IMR-90 (cell line): ENCODE measurements at regions not wholly inside any gene's neighbourhood (a gene's known extent, or its start where the extent isn't known, plus 50 kb on each side); places are given as distances from the start of the nearest gene placed in this dataset.

Experiments
- ATAC-seq: fragments of 200-7000 bp; cut with Tn5 transposase; 2 replicates; pipeline ENCODE4 v1.9.1; 2020; ENCODE audit warnings: low read depth, mild to moderate bottlenecking, moderate library complexity
- BruUV-seq: library from RNA; stranded (reverse); fragments of 400-500 nt; replicated peaks from 2 replicates; lab custom pipeline; 2021; lab: Mats Ljungman, UMichigan
- CTCF ChIA-PET: fragments of 300-600 bp; formaldehyde crosslinking; extraction: SDS; loops from one replicate; lab custom pipeline; 2021; ENCODE audit warnings: antibody characterized with exemption; lab: Yijun Ruan, JAX
- POLR2A ChIA-PET: fragments of 300-600 bp; sonication (Branson Sonifier 250); formaldehyde crosslinking; loops from one replicate; lab custom pipeline; 2022; ENCODE audit warnings: antibody characterized with exemption; ENCODE audit not compliant: unreplicated experiment; lab: Charles Lee
- DNase-seq: peaks from one replicate; pipeline ENCODE4 v3.0.0; 2013
- H2AFZ ChIP-seq: replicated peaks from 2 replicates; pipeline ENCODE3; 2013; ENCODE audit warnings: low read length, mild to moderate bottlenecking; ENCODE audit not compliant: poor library complexity
- H2AK5ac ChIP-seq: 2 replicates; pipeline ENCODE4 v1.6.1; 2013; ENCODE audit warnings: low read depth, low read length, inconsistent platforms
- H2AK9ac ChIP-seq: replicated peaks from 2 replicates; pipeline ENCODE3; 2013; ENCODE audit warnings: mild to moderate bottlenecking, low read depth, low read length, moderate library complexity; ENCODE audit not compliant: poor library complexity
- H2BK120ac ChIP-seq: 2 replicates; pipeline ENCODE4 v1.6.1; 2013; ENCODE audit warnings: low read depth, low read length, inconsistent platforms
- H2BK15ac ChIP-seq: 3 replicates; pipeline ENCODE4 v1.6.1; 2013; ENCODE audit warnings: low read depth, low read length, inconsistent platforms
- H2BK20ac ChIP-seq: 2 replicates; pipeline ENCODE4 v1.6.1; 2013; ENCODE audit warnings: low read depth, mild to moderate bottlenecking, inconsistent platforms, low read length, moderate library complexity
- H2BK5ac ChIP-seq: 2 replicates; pipeline ENCODE4 v1.6.1; 2013; ENCODE audit warnings: mild to moderate bottlenecking, low read depth, low read length, inconsistent platforms; ENCODE audit not compliant: poor library complexity, severe bottlenecking
- H3K14ac ChIP-seq: replicated peaks from 2 replicates; pipeline ENCODE4 v1.6.1; 2013; ENCODE audit warnings: low read depth, low read length, inconsistent platforms
- H3K18ac ChIP-seq: 2 replicates; pipeline ENCODE4 v1.6.1; 2013; ENCODE audit warnings: low read depth, low read length, control low read depth
- H3K23ac ChIP-seq: 2 replicates; pipeline ENCODE4 v1.6.1; 2013; ENCODE audit warnings: low read depth, low read length, inconsistent platforms
- H3K27ac ChIP-seq: 2 replicates; pipeline ENCODE4 v1.5.1; 2013; ENCODE audit warnings: mild to moderate bottlenecking, control low read depth, low read length; ENCODE audit not compliant: insufficient read depth
- H3K27me3 ChIP-seq: 2 replicates; pipeline ENCODE4 v1.6.1; 2013; ENCODE audit warnings: low read length; ENCODE audit not compliant: control insufficient read depth, insufficient read depth
- H3K36me3 ChIP-seq: 2 replicates; pipeline ENCODE4 v1.6.1; 2013; ENCODE audit warnings: low read length, mixed read lengths; ENCODE audit not compliant: control insufficient read depth, insufficient read depth
- H3K4ac ChIP-seq: 2 replicates; pipeline ENCODE4 v1.6.1; 2013; ENCODE audit warnings: low read depth, low read length, inconsistent platforms
- H3K4me1 ChIP-seq: 2 replicates; pipeline ENCODE4 v1.6.1; 2013; ENCODE audit warnings: low read length, mixed read lengths; ENCODE audit not compliant: control insufficient read depth, insufficient read depth
- H3K4me2 ChIP-seq: 2 replicates; pipeline ENCODE4 v1.6.1; 2013; ENCODE audit warnings: low read depth, mild to moderate bottlenecking, control low read depth, low read length, moderate library complexity
- H3K4me3 ChIP-seq: 2 replicates; pipeline ENCODE4 v1.5.1; 2013; ENCODE audit warnings: low read depth, mild to moderate bottlenecking, control low read depth, low read length, moderate library complexity; ENCODE audit not compliant: insufficient read depth
- H3K56ac ChIP-seq: 2 replicates; pipeline ENCODE4 v1.6.1; 2013; ENCODE audit warnings: low read length, inconsistent platforms; ENCODE audit not compliant: insufficient read depth; ENCODE audit errors: extremely low read depth
- H3K79me1 ChIP-seq, 2 experiments: 2 replicates each; pipeline ENCODE4 v1.6.1; 2013; ENCODE audit warnings: low read length in 2 of 2, inconsistent platforms in 1 of 2, low read depth in 1 of 2
- H3K9ac ChIP-seq: 2 replicates; pipeline ENCODE4 v1.6.1; 2013; ENCODE audit warnings: low read depth, low read length, control low read depth
- H3K9me1 ChIP-seq: 2 replicates; pipeline ENCODE4 v1.6.1; 2013; ENCODE audit warnings: low read length, inconsistent platforms; ENCODE audit not compliant: insufficient read depth
- H3K9me3 ChIP-seq: 2 replicates; pipeline ENCODE4 v1.6.1; 2013; ENCODE audit warnings: low read length; ENCODE audit not compliant: control insufficient read depth, insufficient read depth
- H4K20me1 ChIP-seq: 2 replicates; pipeline ENCODE4 v1.6.1; 2013; ENCODE audit warnings: low read length, inconsistent platforms; ENCODE audit not compliant: insufficient read depth
- H4K5ac ChIP-seq: 2 replicates; pipeline ENCODE4 v1.6.1; 2013; ENCODE audit warnings: mild to moderate bottlenecking, low read depth, low read length, control low read depth
- H4K8ac ChIP-seq, 2 experiments: 2 replicates each; pipeline ENCODE4 v1.6.1; 2013; ENCODE audit warnings: low read depth in 2 of 2, low read length in 2 of 2, control low read depth in 1 of 2, inconsistent platforms in 1 of 2
- H4K91ac ChIP-seq: 2 replicates; pipeline ENCODE4 v1.6.1; 2013; ENCODE audit warnings: low read depth, low read length, inconsistent platforms; ENCODE audit not compliant: insufficient read depth
- FOS ChIP-seq: fragments of 150-350 bp; IDR thresholded peaks from 2 replicates; pipeline ENCODE4 v1.6.1; 2016; ENCODE audit warnings: low read depth, low read length
- MAZ ChIP-seq: IDR thresholded peaks from 2 replicates; pipeline ENCODE4 v1.6.1; 2012; ENCODE audit warnings: low read depth, mild to moderate bottlenecking, low read length, improper control_type of control experiment, moderate library complexity, borderline replicate concordance
- NFE2L2 ChIP-seq: fragments of 150-350 bp; IDR thresholded peaks from 2 replicates; pipeline ENCODE4 v1.6.1; 2016; ENCODE audit warnings: low read depth, mild to moderate bottlenecking, low read length
- POLR2A ChIP-seq: IDR thresholded peaks from 2 replicates; pipeline ENCODE4 v1.6.1; 2012; ENCODE audit warnings: mild to moderate bottlenecking, low read depth, low read length
- RCOR1 ChIP-seq: IDR thresholded peaks from 2 replicates; pipeline ENCODE4 v1.6.1; 2012; ENCODE audit warnings: mild to moderate bottlenecking, low read length, improper control_type of control experiment; ENCODE audit not compliant: insufficient replicate concordance
- SMC3 ChIP-seq: fragments of 150-350 bp; IDR thresholded peaks from 2 replicates; pipeline ENCODE4 v1.6.1; 2016; ENCODE audit warnings: low read depth, mild to moderate bottlenecking, antibody characterized with exemption, low read length, moderate library complexity
- WGBS, 2 experiments: methylation state at CpG; one replicate each; pipeline versions ENCODE4 v1.1.5 to v1.1.7; 2013; ENCODE audit warnings: missing lambda C conversion rate in 2 of 2; ENCODE audit not compliant: insufficient read length in 1 of 2; ENCODE audit errors: extremely low coverage in 2 of 2; 5-methylcytosine and 5-hydroxymethylcytosine counted together
- dilution Hi-C: fragments of 300-500 bp; cut with HindIII; formaldehyde crosslinking; loops from one replicate; pipeline ENCODE4 v1.14.3; 2018; ENCODE audit warnings: low sequenced_read_pairs; ENCODE audit not compliant: unreplicated experiment
- in situ Hi-C: fragments of 300-500 bp; cut with MboI; formaldehyde crosslinking; loops from 3 replicates; pipeline ENCODE4 v1.14.3; 2019; ENCODE audit warnings: low sequenced_read_pairs, inconsistent platforms, mixed read lengths
- intact Hi-C: fragments of 100-400 bp; cut with micrococcal nuclease; formaldehyde crosslinking; loops from 2 replicates; pipeline ENCODE4 v1.10.0; 2022
- TF ChIP-seq, protein P1 (sequence below): conservative IDR thresholded peaks from 2 replicates; pipeline ENCODE4 v1.5.1; 2012; ENCODE audit warnings: mild to moderate bottlenecking, low read depth, low read length, improper control_type of control experiment
- TF ChIP-seq, protein P2 (sequence below): fragments of 150-350 bp; IDR thresholded peaks from 2 replicates; pipeline ENCODE4 v1.6.1; 2017; ENCODE audit warnings: mild to moderate bottlenecking, antibody characterized with exemption, low read length, low read depth
- TF ChIP-seq, protein P3 (sequence below): fragments of 150-350 bp; IDR thresholded peaks from 2 replicates; pipeline ENCODE4 v1.6.1; 2016; ENCODE audit warnings: low read depth, mild to moderate bottlenecking, low read length, moderate library complexity, borderline replicate concordance

DNA sequence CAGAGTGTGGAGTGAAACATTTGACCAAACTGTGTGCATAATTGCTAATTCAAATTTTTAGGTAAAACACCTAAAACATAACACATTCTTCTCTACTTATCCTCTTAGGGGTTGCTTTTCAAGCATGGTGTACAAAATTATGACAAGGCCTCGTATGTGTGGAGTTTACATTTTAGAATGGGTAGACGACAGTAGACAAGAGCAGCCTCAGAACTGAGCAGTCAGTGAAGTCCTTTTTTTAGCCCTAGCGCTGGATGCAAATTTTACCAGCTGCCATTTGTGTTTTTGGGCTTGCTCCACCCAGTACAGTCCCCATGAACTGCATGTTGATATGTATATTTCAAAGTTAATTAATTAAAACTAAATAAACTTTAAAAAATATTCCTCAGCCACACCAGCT lies 64.7 kb upstream of the TOP3B start:
- H3K27ac ChIP-seq = no peak overlapping the region
- H3K56ac ChIP-seq = no peak overlapping the region
- H3K9ac ChIP-seq = no peak overlapping the region
- in situ Hi-C loops = no loop called here
- no peak overlapping the region for H4K5ac ChIP-seq
- no peak overlapping the region for H3K23ac ChIP-seq
- H3K9me3 ChIP-seq = no peaks in the 10 kb centered on the region
- H3K4me1 ChIP-seq = peaks cover 3% of the 10 kb centered on the region; the same call in 1 of the 2 replicates
- TF ChIP-seq, protein P1, sequence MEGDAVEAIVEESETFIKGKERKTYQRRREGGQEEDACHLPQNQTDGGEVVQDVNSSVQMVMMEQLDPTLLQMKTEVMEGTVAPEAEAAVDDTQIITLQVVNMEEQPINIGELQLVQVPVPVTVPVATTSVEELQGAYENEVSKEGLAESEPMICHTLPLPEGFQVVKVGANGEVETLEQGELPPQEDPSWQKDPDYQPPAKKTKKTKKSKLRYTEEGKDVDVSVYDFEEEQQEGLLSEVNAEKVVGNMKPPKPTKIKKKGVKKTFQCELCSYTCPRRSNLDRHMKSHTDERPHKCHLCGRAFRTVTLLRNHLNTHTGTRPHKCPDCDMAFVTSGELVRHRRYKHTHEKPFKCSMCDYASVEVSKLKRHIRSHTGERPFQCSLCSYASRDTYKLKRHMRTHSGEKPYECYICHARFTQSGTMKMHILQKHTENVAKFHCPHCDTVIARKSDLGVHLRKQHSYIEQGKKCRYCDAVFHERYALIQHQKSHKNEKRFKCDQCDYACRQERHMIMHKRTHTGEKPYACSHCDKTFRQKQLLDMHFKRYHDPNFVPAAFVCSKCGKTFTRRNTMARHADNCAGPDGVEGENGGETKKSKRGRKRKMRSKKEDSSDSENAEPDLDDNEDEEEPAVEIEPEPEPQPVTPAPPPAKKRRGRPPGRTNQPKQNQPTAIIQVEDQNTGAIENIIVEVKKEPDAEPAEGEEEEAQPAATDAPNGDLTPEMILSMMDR = no peak
- TF ChIP-seq, protein P2, sequence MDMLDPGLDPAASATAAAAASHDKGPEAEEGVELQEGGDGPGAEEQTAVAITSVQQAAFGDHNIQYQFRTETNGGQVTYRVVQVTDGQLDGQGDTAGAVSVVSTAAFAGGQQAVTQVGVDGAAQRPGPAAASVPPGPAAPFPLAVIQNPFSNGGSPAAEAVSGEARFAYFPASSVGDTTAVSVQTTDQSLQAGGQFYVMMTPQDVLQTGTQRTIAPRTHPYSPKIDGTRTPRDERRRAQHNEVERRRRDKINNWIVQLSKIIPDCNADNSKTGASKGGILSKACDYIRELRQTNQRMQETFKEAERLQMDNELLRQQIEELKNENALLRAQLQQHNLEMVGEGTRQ = no peak
- TF ChIP-seq MAZ = no peak
- no peak for TF ChIP-seq SMC3
- TF ChIP-seq RCOR1 = no peak
- no peak for TF ChIP-seq FOS
- TF ChIP-seq, protein P3, sequence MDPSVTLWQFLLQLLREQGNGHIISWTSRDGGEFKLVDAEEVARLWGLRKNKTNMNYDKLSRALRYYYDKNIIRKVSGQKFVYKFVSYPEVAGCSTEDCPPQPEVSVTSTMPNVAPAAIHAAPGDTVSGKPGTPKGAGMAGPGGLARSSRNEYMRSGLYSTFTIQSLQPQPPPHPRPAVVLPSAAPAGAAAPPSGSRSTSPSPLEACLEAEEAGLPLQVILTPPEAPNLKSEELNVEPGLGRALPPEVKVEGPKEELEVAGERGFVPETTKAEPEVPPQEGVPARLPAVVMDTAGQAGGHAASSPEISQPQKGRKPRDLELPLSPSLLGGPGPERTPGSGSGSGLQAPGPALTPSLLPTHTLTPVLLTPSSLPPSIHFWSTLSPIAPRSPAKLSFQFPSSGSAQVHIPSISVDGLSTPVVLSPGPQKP = no peak
- no peak for TF ChIP-seq POLR2A
- TF ChIP-seq NFE2L2 = no peak
- H4K91ac ChIP-seq = no peak overlapping the region
- no peaks in the 10 kb centered on the region for H3K36me3 ChIP-seq
- no peaks in the 10 kb centered on the region for H3K9me1 ChIP-seq
- no peak overlapping the region for H2AFZ ChIP-seq
- H3K27me3 ChIP-seq = peaks cover 21% of the 10 kb centered on the region
- H2BK15ac ChIP-seq = no peak overlapping the region
- ATAC-seq (no peak), DNase-seq (no peak)
- no peak overlapping the region for H2BK20ac ChIP-seq
- no peak overlapping the region for H3K4ac ChIP-seq
- dilution Hi-C loops = no loop called here
- no peak overlapping the region for H3K18ac ChIP-seq
- no peaks in the 10 kb centered on the region for H3K79me1 ChIP-seq
- H4K8ac ChIP-seq = no peak overlapping the region
- no peak overlapping the region for H2AK5ac ChIP-seq
- no peak overlapping the region for H3K4me2 ChIP-seq
- intact Hi-C loops = loop anchor here (2.0 kb wide), 1 partner anchor 34 kb away; no protein-coding TSS in a partner anchor
- H2BK5ac ChIP-seq = no peak overlapping the region
- WGBS, 2 experiments = no CpG with 5 or more reads among the region's 3 CpGs
- no peak overlapping the region for H2BK120ac ChIP-seq
- H4K20me1 ChIP-seq = no peaks in the 10 kb centered on the region
- ChIA-PET CTCF (no interaction called here), POLR2A (no interaction called here)
- no TSS peak for BruUV-seq
- H2AK9ac ChIP-seq = no peak overlapping the region
- H3K4me3 ChIP-seq = no peak overlapping the region
- H3K14ac ChIP-seq = no peak overlapping the region
